Peyer's patch (tissue), 4 donors: ENCODE measurements at regions not wholly inside any gene's neighbourhood (a gene's known extent, or its start where the extent isn't known, plus 50 kb on each side); places are given as distances from the start of the nearest gene placed in this dataset.

ENCODE experiments used
- CTCF ChIP-seq, 6 experiments: fragments of 450-650 bp in 4 of 6; fragments of 200-600 bp in 2 of 6; sonication (generic) in 1 of 6; IDR thresholded peaks; one replicate each; pipeline ENCODE4 v1.5.1; 2017 to 2019; ENCODE audit warnings: antibody characterized with exemption in 6 of 6, mild to moderate bottlenecking in 3 of 6, moderate library complexity in 1 of 6
- POLR2A ChIP-seq, 2 donors: fragments of 450-650 bp; IDR thresholded peaks; one replicate each; pipeline ENCODE4 v1.5.1; 2017; ENCODE audit warnings: antibody characterized with exemption in 2 of 2, mild to moderate bottlenecking in 2 of 2, moderate library complexity in 2 of 2

GRCh38 chr4:182042945-182043344 lies 200.3 kb upstream of the TENM3 start:
- no peak for TF ChIP-seq CTCF (IDR thresholded peaks at IDR 0.05)
- no peak for TF ChIP-seq POLR2A (IDR thresholded peaks at IDR 0.05)
